ENCODE measurements at regions not wholly inside any gene's neighbourhood (a gene's known extent, or its start where the extent isn't known, plus 50 kb on each side); places are given as distances from the start of the nearest gene placed in this dataset.
"Not testable (repeated sequence)": the region's sequence is repeated elsewhere in the genome, so short reads cannot be mapped to it uniquely, and the experiment has no call there.

DNA sequence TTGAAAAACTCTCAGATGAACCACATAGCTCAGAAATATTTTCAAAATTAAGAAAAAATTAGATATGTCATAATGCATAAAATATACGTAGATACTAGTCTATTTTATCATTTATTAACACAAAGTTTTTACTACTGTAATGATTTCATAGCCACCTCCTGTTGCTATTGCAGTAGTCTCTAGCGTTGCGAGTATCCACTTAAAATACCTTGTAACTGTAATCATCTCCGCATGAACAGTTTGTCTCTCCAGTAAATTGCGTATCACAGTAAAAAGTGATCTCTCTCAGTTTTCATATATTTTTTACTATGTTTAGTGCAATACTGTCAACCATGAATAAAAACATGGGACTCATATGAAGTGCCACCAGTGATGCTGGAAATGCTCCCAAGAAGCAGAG is 417.9 kb upstream of the ZNF462 start:
- Mint-ChIP-seq H3K27ac (no peak overlapping the region), H3K4me1 (ENCODE audit: low read depth) (no peaks in the 10 kb centered on the region), H3K36me3 (no peaks in the 10 kb centered on the region), H3K4me3 (no peak overlapping the region), H3K27me3 (no peaks in the 10 kb centered on the region), H3K9me3 (ENCODE audit: low read depth) (peaks cover 7% of the 10 kb centered on the region)

DNA sequence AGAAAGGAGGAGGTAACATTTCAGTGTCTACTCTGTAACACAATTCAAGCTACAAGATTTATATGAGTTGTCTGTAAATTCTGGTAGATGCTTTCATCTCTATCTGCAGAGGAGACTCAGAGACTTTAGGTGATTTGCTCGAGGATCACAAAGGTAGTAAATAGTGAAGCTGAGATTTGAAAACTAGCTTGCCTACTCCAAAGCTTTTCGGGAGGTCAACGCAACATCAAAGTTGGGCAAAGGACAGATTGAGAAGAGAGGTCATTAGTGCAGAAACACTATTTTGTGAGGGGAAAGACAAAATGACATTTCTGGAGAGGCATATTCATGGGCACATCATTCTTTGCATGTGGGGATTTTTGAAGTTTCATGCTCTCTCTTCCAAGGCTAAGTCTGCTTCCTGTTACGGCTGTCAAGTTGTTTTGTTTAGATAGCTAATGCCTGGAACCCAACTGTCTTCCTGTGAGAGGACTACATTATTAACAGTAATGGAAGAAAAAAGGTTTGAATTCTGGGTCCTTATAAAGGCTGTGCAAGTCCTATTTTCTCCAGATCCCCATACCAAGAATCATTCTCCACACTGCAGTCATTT is 413.5 kb upstream of the ZNF462 start:
- H3K4me1 Mint-ChIP-seq (ENCODE audit: low read depth), result no peaks in the 10 kb centered on the region
- no peaks in the 10 kb centered on the region for H3K27me3 Mint-ChIP-seq
- no peak overlapping the region for H3K27ac Mint-ChIP-seq
- H3K9me3 Mint-ChIP-seq (ENCODE audit: low read depth), result peaks cover 9% of the 10 kb centered on the region
- no peak overlapping the region for H3K4me3 Mint-ChIP-seq
- no peaks in the 10 kb centered on the region for H3K36me3 Mint-ChIP-seq

DNA sequence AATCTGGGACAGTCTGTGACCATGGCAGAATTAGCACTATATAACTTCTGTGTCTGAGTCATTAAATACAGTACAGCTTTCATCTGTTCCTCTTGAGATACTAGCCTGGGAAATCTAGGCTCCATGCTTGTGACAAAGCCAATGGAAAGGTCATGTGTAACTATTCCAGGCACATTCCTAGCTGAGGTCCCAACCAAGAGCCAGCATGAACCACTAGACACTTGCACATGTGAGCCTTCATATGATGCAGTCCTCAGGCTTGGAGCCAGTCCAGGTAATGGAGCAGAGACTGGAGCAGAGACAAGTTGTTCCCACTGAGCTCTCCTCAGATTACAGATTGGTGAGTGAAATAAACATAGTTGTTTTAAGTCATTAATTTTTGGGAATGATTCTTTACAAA is 412.4 kb upstream of the ZNF462 start:
- no peak overlapping the region for H3K4me3 Mint-ChIP-seq
- H3K27me3 Mint-ChIP-seq, result no peaks in the 10 kb centered on the region
- peaks cover 6% of the 10 kb centered on the region for H3K9me3 Mint-ChIP-seq (ENCODE audit: low read depth)
- no peaks in the 10 kb centered on the region for H3K4me1 Mint-ChIP-seq (ENCODE audit: low read depth)
- H3K27ac Mint-ChIP-seq, result no peak overlapping the region
- H3K36me3 Mint-ChIP-seq, result no peaks in the 10 kb centered on the region

DNA sequence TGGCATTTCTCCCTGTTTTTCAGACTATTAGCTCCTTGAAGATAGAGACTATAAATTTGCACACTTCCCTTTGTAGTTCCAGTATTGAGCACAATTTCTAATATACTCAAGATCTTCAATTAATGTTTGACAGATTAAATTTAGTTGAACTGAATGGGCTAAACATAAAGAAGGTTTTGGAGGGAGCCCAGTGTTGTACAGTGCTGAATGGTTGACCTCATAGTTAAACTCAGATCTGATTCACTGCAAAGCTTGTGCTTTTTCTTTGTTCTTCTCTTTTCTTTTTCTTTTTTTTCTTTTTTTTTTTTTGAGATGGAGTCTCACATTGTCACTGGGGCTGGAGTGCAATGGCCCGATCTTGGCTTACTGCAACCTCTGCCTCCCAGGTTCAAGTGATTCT is 411.7 kb upstream of the ZNF462 start:
- H3K27ac Mint-ChIP-seq, result no peak overlapping the region
- no peak overlapping the region for H3K4me3 Mint-ChIP-seq
- no peaks in the 10 kb centered on the region for H3K4me1 Mint-ChIP-seq (ENCODE audit: low read depth)
- H3K27me3 Mint-ChIP-seq, result no peaks in the 10 kb centered on the region
- H3K9me3 Mint-ChIP-seq (ENCODE audit: low read depth), result peaks cover 6% of the 10 kb centered on the region
- H3K36me3 Mint-ChIP-seq, result no peaks in the 10 kb centered on the region

DNA sequence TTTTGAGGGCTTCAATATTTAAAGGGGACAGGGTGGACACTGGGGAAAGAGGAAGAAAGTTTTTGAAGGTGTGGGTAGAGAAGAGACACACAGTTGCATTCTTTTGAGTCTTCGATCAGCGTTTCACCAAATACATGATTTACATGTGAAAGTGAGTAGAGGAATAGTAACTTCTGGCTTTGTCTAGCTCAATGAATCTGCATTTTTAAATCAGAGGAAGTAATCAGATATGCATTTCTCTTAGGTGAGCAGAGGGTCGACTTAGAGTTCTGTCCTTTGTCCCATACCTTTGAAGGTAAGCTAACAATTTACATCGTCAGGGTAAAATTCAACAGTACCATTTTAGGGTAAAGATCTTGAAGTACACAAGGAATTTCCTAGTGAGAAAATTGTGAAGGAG is 406.4 kb upstream of the ZNF462 start:
- H3K27me3 Mint-ChIP-seq, result peaks cover 1% of the 10 kb centered on the region
- no peak overlapping the region for H3K27ac Mint-ChIP-seq
- H3K9me3 Mint-ChIP-seq (ENCODE audit: low read depth), result peaks cover 23% of the 10 kb centered on the region
- H3K4me1 Mint-ChIP-seq (ENCODE audit: low read depth), result no peaks in the 10 kb centered on the region
- H3K4me3 Mint-ChIP-seq, result no peak overlapping the region
- no peaks in the 10 kb centered on the region for H3K36me3 Mint-ChIP-seq

DNA sequence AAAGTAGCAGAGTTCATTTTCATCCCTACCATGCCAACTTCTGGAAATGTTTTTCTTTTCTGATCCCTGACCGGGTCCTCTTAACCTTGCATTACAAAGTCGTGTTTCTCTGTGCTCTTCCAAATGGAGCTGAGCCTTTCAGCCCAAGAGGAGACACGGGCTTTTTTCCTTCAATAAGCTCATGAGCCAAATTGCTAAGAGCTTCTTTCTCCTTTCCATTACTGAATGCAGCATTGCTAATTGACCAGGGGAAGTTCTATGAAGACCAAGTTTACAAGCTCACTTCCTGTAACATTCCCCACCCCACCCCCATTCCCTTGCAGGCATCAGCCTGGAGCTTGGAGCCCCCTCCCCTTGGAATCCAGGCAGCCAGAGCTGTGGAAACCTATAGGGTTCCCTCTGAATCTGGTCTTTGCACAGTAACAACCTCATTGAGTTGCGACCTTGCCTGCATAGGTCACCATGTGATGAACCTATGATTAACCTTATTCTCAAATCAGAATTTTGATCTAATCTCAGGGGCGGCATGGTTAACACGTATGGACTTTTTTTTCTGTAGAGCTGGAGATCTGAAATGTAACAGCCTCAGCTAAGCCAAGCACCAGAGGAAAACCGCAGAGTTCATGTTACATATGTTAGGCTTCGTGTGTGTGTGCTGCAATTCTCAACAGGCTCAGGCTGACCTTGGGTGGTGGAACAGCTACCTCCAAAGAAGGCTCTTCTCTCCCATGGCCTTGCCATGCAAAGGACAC is 395.7 kb upstream of the ZNF462 start:
- Mint-ChIP-seq H3K27ac (no peak overlapping the region), H3K9me3 (ENCODE audit: low read depth) (peaks cover 11% of the 10 kb centered on the region), H3K4me1 (ENCODE audit: low read depth) (no peaks in the 10 kb centered on the region), H3K36me3 (no peaks in the 10 kb centered on the region), H3K27me3 (no peaks in the 10 kb centered on the region), H3K4me3 (no peak overlapping the region)

DNA sequence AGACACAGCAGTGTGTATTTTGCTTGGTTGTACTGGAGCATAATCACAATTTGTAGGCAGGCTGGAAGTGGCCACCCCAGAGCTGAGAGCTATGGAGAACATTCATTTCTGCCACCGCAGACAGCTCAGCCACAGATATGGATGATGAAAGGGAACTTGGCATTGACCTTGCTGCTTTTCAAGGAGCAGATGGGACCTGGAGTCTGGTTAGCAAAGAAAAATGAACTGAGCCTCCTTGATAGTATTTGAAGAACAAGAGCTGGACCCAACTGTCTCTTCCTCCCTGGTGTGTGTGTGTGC is 395.2 kb upstream of the ZNF462 start:
- Mint-ChIP-seq H3K36me3 (no peaks in the 10 kb centered on the region), H3K27me3 (no peaks in the 10 kb centered on the region), H3K27ac (no peak overlapping the region), H3K4me3 (no peak overlapping the region), H3K9me3 (ENCODE audit: low read depth) (peaks cover 11% of the 10 kb centered on the region), H3K4me1 (ENCODE audit: low read depth) (no peaks in the 10 kb centered on the region)

DNA sequence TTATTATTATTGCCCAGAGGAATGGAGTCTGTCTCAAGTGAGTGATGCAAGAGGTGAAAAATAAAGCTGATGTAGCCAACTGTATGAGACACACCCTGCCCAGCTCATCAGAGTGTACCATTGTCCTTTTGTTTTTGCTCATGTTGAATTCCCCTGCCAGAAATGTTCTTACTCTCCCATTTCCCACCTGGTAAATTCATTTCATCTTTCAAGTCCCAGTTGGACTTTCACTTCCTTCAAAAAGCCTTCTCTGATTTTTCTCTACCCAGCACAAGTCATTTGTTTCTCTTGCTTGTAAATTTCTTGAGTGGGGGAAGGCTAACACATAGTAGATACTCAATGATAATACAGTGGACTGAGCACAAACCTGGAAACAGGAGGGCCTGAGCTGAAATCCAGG is 394.5 kb upstream of the ZNF462 start:
- no peaks in the 10 kb centered on the region for H3K4me1 Mint-ChIP-seq (ENCODE audit: low read depth)
- H3K27me3 Mint-ChIP-seq, result no peaks in the 10 kb centered on the region
- no peaks in the 10 kb centered on the region for H3K36me3 Mint-ChIP-seq
- H3K9me3 Mint-ChIP-seq (ENCODE audit: low read depth), result peaks cover 11% of the 10 kb centered on the region
- no peak overlapping the region for H3K27ac Mint-ChIP-seq
- H3K4me3 Mint-ChIP-seq, result no peak overlapping the region

DNA sequence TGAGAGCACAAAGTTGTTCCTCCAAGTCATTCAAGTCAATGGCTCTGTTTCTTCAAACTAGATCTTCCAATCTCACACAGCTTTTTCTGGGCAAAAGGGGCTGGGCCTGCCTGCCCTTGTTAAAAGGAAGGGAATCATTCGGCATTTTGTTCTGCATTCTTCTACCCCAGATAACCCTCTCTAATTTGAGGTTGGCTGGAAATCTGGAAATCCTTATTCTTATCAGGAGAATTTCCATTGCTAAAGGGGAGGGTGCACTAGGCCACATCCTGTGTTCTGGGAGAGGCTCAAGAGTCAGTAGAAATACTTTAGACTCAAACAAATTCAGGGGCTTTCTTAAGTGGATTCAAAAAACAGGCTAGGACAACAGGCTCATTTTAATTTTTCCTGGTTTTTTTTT is 384.7 kb upstream of the ZNF462 start:
- no peak overlapping the region for H3K4me3 Mint-ChIP-seq
- peaks cover 9% of the 10 kb centered on the region for H3K9me3 Mint-ChIP-seq (ENCODE audit: low read depth)
- no peaks in the 10 kb centered on the region for H3K27me3 Mint-ChIP-seq
- H3K27ac Mint-ChIP-seq, result no peak overlapping the region
- H3K36me3 Mint-ChIP-seq, result no peaks in the 10 kb centered on the region
- no peaks in the 10 kb centered on the region for H3K4me1 Mint-ChIP-seq (ENCODE audit: low read depth)

DNA sequence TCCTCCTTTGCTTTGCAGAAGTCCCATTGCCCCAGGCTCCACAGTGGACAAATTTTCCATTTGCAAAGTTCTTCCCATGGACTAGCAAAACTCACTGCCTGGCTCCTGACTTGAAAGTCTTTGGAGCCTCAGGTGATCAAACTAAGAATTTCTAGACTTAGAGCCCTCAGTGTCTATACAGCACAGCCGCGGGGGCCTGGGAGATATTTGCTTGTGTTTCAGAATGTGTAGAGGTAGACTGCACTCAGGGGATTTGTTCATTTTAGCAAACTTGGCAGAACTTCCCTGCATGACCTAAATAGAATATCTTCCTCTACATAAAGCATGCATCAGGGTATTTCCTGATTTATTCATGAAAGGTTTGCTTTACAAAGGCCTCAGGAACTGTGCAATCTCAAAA is 384.2 kb upstream of the ZNF462 start:
- no peaks in the 10 kb centered on the region for H3K36me3 Mint-ChIP-seq
- H3K27ac Mint-ChIP-seq, result no peak overlapping the region
- peaks cover 9% of the 10 kb centered on the region for H3K9me3 Mint-ChIP-seq (ENCODE audit: low read depth)
- no peak overlapping the region for H3K4me3 Mint-ChIP-seq
- no peaks in the 10 kb centered on the region for H3K27me3 Mint-ChIP-seq
- no peaks in the 10 kb centered on the region for H3K4me1 Mint-ChIP-seq (ENCODE audit: low read depth)

DNA sequence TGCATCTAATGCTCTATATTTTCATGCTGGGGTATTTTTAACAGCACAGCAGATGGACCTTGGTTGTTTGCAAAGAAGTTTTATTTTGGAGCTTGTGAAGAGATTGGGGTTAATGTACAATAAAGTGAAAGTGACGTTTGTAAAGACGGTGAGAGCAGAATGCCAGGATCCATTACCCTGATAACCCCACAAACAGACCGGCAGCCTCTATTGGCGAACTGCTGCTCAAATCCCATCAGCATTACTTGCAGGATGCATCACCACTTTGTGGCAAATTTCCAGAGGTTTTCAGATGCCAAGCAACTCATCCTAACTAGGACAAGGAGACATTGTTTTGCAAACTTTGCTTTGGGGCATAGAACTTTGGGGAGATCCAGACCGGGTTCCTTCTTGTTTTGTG is 383.3 kb upstream of the ZNF462 start:
- H3K27me3 Mint-ChIP-seq, result no peaks in the 10 kb centered on the region
- H3K4me1 Mint-ChIP-seq (ENCODE audit: low read depth), result no peaks in the 10 kb centered on the region
- no peak overlapping the region for H3K27ac Mint-ChIP-seq
- H3K4me3 Mint-ChIP-seq, result no peak overlapping the region
- peaks cover 9% of the 10 kb centered on the region for H3K9me3 Mint-ChIP-seq (ENCODE audit: low read depth)
- no peaks in the 10 kb centered on the region for H3K36me3 Mint-ChIP-seq

DNA sequence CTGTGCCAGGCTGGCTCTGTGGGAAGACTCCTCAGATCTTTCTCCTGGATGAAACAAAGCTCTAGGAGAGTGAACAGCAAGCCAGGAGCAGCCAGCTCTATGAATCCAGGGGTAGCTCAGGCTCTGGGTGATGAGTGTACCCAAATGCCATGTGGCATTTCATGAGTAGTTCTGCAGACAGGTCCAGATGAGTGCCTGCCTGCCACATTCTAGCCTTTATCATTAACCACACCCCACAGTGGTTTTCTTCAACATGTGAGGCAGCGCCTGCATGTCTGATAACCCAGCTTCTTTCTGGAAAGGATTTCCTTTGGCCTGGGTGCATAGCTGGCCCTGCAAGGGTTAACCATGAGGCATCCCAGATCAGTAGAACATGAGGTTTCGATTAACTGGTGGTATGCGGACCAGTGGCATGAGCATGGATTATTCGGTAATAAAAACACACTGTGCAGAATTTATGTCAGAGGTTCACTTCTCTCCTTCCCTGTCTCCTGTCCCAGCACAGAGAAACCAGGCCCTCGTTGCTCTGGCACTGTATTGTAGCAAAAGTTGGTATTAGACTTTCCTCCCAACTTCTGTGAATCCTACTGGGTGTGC is 381.9 kb upstream of the ZNF462 start:
- no peak overlapping the region for H3K4me3 Mint-ChIP-seq
- no peaks in the 10 kb centered on the region for H3K36me3 Mint-ChIP-seq
- H3K27ac Mint-ChIP-seq, result no peak overlapping the region
- H3K4me1 Mint-ChIP-seq (ENCODE audit: low read depth), result no peaks in the 10 kb centered on the region
- H3K9me3 Mint-ChIP-seq (ENCODE audit: low read depth), result peaks cover 3% of the 10 kb centered on the region
- no peaks in the 10 kb centered on the region for H3K27me3 Mint-ChIP-seq

DNA sequence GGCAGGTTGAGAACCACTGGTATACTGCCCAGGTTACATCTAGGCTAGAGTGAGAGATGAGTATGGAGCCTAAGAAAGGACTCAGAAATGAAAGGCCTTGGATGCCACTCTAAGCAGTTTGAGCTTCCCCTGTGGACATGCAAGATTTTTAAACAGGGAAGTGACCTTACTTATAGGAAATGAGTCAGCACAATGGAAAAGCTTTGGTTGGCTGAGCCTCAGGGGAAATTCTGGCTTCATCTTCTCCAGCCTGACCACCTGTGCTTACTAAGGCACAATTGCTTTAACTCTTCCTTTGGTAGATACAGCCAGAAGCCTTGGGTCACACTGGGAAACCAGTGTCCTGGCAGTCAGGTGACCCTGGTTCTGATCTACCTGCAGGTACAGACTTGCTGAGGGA is 380.2 kb upstream of the ZNF462 start:
- H3K36me3 Mint-ChIP-seq, result no peaks in the 10 kb centered on the region
- no peaks in the 10 kb centered on the region for H3K9me3 Mint-ChIP-seq (ENCODE audit: low read depth)
- no peak overlapping the region for H3K4me3 Mint-ChIP-seq
- H3K27ac Mint-ChIP-seq, result no peak overlapping the region
- H3K4me1 Mint-ChIP-seq (ENCODE audit: low read depth), result no peaks in the 10 kb centered on the region
- H3K27me3 Mint-ChIP-seq, result no peaks in the 10 kb centered on the region

DNA sequence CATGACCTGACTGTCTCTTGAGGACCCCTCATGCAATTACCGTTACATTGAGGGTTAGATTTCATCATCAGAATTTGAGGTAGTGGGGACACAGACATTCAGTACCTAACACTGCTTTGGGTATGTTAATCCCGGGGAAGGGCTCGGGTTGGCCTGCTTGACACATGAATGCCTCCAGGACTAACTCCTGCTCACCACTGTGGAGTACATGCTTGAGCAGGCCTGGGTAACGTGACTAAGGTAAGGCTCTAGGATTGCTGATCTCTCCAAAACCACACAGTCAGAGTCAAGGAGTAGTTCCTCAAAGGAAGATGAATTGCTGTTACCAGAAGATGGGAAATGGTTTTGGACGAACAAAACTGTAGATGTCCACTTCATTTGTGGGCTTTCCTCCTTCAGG is 376.3 kb upstream of the ZNF462 start:
- no peak overlapping the region for H3K4me3 Mint-ChIP-seq
- no peaks in the 10 kb centered on the region for H3K36me3 Mint-ChIP-seq
- H3K27ac Mint-ChIP-seq, result no peak overlapping the region
- no peaks in the 10 kb centered on the region for H3K4me1 Mint-ChIP-seq (ENCODE audit: low read depth)
- peaks cover 15% of the 10 kb centered on the region for H3K9me3 Mint-ChIP-seq (ENCODE audit: low read depth)
- H3K27me3 Mint-ChIP-seq, result no peaks in the 10 kb centered on the region

DNA sequence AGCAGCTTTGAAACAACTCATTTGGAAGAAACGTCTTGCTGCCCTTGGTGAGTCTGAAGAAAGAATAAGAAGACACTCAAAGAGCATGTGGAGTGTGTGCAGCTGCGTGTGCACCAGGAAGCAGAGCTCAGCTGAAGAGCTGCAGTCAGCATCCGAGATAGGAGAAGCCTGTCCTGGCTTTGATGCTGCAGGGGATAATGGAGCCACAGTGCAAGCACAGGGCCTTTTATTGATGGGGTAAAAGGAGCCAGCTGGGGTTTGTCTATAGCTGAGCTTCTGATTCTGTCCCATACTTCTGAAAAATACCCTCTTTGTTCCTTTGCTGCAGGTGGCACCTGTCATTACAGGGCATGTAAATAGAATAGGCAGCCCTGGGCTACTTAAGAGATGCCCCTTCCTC is 375.7 kb upstream of the ZNF462 start:
- Mint-ChIP-seq H3K27me3 (no peaks in the 10 kb centered on the region), H3K9me3 (ENCODE audit: low read depth) (peaks cover 16% of the 10 kb centered on the region), H3K27ac (no peak overlapping the region)

DNA sequence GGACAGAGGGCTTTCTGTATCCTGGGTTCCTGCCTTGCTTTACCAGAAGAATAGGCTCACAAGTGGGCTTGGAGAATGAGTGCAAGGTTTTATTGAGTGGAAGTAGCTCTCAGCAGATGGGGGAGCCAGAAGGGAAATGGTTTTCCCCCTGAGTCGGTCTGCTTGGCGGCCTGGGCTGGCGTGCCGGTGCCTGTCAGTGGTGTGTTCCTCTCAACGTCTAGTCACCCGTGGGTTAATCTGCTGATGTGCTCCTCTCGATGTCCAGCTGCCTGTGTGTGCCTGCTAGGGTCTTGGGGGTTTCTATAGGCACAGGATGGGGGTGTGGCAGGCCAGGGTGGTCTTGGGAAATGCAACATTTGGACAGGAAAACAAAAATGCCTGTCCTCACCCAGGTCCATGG is 370.8 kb upstream of the ZNF462 start:
- not testable (repeated sequence) for H3K4me1 Mint-ChIP-seq (ENCODE audit: low read depth); H3K36me3 Mint-ChIP-seq; H3K27me3 Mint-ChIP-seq; H3K27ac Mint-ChIP-seq; H3K4me3 Mint-ChIP-seq
- peaks cover 16% of the 10 kb centered on the region for H3K9me3 Mint-ChIP-seq (ENCODE audit: low read depth)

More for the DNA sequence above, 375.7 kb upstream of the ZNF462 start:
- H3K4me1 Mint-ChIP-seq (ENCODE audit: low read depth), result no peaks in the 10 kb centered on the region
- H3K4me3 Mint-ChIP-seq, result no peak overlapping the region
- H3K36me3 Mint-ChIP-seq, result no peaks in the 10 kb centered on the region

Data from activated naive CD8-positive, alpha-beta T cell (primary cell).